ENCODE measurements at regions not wholly inside any gene's neighbourhood (a gene's known extent, or its start where the extent isn't known, plus 50 kb on each side); places are given as distances from the start of the nearest gene placed in this dataset.
"Not testable (repeated sequence)": the region's sequence is repeated elsewhere in the genome, so short reads cannot be mapped to it uniquely, and the experiment has no call there.

DNA sequence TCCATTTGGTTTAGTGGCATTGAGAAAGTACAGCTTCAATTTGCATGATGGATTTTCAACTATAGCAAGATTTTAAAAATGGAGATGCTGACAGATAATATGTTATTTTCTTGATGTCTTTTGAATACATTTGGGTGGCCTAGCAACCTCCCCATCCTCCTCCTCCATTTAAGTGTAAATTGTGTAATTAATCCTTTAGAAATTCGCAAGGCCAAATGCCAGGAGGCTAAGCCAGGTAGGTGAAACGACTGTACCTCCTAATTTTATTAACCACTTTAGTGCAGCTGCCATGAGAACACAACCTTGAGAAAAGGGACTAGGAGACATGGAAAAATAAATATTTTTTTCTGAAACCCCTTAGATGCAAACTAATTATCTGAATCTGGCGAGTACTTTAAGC lies 248.8 kb downstream of the MRPS30 start:
- DNase-seq (ENCODE audit: low read depth) = no peak

DNA sequence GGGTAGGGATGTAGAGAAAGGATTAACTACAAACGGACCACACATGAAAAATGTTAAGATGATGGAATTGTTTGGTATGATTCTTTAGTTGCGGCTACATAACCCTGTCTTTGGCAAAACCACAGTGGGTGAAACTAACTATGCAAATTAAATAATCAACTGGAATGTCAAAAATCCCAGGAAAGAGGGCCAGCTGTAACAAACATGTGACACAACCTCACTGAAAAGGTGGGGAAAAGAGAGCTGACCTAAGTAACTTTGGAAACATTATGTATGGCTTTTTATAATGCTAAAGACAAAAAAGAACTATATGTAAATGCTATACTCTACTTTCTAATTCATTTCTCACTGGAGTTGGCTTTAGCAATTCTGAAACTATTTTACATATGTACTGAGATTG lies 252.0 kb downstream of the MRPS30 start:
- DNase-seq (ENCODE audit: low read depth) = no peak

DNA sequence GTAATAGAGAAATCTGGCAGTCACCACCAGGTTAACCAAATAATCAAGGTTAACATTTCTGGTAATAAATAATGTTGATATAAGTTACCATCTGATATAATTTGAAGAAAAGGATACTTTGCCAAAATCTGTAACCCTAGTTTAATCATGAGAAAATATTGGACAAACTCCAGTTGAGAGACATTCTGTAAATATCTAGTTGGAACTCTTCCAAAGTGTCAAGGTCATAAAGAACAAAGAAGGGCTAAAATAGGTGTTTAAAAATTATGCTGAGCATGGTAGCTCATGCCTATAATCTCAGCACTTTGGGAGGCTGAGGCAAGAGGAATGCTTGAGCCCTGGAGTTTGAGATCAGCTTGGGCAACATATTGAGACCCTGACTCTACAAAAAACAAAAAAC lies 253.3 kb downstream of the MRPS30 start:
- no peak for DNase-seq (ENCODE audit: low read depth)

DNA sequence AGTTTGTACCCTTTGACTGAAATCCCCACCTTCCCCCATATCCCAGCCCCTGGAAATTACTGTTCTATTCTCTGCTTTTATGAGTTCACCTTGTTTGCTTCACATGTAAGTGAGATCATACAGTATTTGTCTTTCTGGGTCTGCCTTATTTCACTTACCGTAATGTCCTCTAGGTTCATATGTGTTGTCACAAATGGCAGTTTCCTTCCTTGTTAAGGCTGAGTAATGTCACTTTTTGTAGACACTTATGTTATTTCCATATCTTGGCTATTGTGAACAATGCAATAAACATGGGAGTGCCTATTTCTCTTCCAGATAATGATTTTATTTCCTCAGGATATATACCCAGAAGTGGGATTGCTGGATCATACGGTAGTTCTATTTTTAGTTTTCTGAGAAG lies 272.3 kb downstream of the MRPS30 start:
- DNase-seq (ENCODE audit: low read depth) = no peak

DNA sequence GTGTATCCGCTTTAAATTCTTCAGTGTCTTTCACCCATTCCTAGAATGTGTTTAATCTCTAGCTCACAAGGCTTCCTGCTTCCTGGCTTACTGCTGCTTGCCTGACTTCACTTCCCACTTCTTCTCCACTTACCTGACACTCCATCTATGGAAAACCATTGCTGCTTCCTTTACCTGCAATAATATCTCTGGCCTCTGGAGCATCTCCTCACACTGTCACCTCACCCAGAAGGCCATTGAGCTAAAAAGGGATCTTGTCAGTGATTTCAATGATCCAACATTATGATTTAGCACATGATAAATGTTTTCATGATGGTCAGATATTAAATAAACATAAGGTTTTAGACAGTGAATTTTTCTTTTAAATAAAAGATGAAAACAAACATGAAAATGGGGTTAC lies 281.1 kb downstream of the MRPS30 start:
- no peak for DNase-seq (ENCODE audit: low read depth)

DNA sequence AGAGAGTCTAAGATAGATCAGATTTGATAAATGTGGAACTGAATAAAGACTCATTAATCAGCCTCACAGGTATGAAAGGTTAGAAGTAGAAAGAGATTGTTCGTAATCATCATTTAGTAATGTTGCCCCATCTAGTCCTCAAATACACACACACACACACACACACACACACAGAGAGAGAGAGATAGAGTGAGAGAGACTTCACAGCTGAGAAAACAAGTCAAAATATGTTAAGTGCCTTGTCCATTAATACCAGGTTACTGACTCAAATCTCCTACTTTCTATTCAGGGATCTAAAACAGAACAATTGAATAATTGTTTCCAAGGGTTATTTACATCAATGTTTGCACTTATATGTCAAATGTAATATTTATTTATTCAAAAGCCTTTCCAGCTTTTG lies 284.6 kb downstream of the MRPS30 start:
- DNase-seq (ENCODE audit: low read depth) = no peak

DNA sequence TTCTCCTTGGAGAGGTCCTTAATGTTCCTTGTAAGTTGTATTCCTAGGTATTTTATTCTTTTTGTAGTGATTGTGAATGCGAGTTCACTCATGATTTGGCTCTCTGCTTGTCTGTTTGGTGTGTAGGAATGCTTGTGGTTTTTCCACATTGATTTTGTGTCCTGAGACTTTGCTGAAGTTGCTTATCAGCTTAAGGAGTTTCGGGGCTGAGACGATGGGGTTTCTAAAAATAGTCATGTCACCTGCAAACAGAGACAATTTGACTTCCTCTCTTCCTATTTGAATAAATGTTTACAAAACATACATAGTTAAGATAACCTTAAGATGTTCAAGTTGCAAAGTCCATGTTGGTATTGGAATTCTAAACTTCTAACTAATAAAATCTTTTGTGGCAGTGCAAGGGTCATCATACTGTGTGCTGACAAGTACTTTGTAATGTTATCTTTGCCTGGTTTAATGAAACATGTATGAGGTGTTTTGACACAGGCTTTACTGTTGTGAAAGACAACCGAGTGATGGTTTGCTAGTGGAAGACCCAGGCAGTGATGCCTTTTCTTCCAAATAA lies 286.2 kb downstream of the MRPS30 start:
- DNase-seq (ENCODE audit: low read depth) = no peak

DNA sequence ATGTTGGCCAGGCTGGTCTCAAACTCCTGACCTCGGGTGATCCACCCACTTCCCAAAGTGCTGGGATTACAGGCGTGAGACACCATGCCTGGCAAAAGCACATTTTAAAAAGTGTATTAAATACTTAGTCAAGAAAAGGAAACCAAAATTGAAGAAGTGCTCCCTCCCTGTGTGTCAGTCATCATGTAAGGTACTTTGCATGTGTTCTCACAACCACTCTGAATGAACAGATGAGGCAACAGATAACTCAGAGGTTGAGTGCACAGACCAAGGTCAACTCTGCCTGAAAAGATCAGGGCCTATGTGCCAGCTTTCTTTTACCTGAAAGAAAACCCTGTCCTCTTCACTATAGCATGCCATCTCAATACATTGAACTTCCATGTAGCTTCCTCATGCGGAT lies 289.7 kb downstream of the MRPS30 start:
- no peak for DNase-seq (ENCODE audit: low read depth)

DNA sequence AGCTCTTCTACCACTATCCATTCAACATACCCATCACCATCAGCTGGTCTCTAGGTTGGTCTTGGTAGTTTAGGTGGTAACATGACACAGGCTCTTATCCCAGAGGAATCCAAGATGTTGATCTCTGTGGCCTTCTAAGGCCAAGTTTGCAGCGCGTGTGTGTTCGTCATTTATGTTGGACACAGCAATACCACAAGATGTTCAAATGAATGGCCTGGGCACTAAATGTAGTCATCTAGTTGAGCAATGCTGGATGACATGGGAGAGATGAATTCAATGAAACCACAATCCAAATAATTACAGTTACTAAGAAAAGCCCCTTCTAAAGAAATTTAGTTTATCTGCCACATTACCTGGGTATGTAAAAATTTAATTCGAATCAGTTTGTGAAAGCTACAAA lies 292.4 kb downstream of the MRPS30 start:
- no peak for DNase-seq (ENCODE audit: low read depth)

DNA sequence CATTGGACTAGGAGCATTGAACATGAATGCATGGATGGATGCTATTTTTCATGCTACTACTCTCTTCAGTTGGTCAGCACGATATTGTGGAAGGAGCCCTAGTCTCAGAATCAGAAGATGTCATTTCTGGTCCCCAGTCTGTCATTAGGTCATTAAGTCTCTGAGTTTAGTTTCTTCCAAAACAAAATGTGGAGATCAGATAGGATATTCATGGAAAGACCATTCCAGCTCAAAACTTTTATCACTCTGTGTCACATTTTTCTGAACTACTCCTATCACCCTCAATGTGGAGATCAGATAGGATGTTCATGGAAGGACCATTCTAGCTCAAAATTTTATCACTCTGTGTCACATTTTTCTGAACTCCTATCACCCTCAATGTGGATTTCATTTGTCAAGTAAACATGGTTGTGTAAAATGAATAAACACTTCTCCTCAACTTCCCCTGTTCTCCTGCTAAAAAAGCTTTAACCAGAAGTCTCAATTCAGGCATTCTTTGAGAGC lies 296.8 kb downstream of the MRPS30 start:
- no peak for DNase-seq (ENCODE audit: low read depth)

DNA sequence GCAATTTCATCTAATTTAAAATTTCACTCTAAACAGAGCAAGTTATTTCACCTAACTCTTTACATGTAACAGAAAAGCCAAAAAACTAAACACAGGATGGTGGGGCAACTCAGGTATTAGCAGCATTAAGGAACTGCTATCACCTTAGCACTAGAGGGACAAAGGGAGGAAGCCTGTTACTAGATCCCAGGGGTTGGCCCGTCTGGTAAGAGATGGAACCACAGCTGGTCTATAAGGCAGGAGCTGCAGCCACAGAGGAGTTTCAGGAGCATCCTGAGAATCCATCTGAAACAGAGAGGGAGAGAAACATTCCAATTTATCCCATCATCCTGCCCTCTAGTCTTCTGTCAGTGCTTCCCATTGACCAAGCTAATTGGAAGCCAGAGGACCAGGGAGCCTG lies 300.3 kb downstream of the MRPS30 start:
- DNase-seq (ENCODE audit: low read depth) = no peak

DNA sequence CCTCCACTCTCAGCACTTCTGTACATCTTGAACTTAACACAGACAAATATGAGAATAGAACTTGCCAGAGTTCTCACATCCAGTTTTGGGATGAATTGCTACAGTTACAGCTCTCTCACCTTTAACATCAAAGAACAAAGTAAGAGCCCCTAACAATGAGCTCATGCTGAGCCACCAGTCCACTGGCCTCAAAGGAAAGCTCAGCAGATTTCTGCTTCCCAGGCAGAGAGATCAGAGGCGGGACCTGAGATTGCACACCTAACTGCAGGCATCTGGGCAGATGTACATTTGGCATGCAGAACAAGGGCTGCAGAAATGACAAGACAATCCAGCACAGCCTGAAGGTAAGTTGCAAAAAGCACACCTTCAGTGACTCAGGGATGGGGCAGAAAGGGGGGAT lies 300.9 kb downstream of the MRPS30 start:
- DNase-seq (ENCODE audit: low read depth) = no peak

DNA sequence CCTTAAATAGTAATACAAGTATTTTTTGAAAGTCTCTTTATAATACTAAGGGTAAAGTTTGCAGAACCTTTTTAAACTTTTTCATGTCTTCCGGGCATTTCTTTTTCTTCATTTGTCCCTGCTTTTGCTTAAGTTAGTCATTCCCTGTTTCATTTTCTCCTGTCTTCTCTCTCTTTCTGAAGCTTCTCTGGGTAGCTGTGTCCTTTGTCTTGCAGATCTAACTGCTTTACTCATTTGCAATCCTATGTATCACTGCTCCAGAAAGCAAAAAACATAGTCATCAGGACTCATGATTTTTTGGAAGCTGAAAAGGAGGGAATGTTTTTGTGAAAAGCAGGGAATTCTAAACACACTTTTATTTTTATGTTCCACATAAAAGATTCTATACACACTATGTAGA lies 301.7 kb downstream of the MRPS30 start:
- DNase-seq (ENCODE audit: low read depth) = no peak

DNA sequence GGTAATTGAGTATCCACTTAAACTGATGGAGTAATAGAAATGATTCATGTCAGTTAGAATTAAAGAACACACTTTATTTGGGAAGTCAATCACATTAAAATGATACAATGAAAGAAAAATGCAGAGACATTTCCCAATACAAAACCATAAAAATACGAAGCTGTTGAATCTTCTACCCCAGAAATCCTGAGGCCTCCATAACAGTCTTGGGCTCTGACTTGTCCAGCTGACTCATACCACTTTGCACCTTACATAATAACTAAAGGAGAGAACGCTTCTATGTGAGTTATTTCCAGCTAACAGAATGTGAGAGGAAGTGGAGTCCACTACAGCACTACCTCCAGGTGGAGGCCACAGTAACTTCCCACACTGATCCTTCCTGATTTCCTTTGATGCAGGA lies 305.0 kb downstream of the MRPS30 start:
- DNase-seq (ENCODE audit: low read depth) = peak; percentile 3

DNA sequence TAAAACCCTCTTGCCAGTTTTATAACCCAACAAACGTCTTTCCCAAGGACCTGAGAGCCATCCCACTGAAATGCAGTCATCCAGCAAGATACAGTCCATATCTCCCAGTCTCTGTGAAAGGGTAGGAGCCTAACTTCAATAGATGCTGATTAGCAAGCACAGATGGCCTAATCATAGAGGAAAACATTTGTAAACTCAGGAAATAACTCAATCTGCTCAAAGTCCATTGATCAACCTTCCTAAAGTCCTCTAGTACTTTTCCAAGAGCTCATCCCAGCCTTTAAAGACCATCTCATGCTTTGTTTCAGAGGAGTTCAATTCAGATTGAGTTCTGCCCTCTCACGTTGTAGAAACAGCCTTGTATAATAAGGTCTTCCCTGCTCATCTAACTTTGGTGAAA lies 324.2 kb downstream of the MRPS30 start:
- DNase-seq (ENCODE audit: low read depth) = no peak

DNA sequence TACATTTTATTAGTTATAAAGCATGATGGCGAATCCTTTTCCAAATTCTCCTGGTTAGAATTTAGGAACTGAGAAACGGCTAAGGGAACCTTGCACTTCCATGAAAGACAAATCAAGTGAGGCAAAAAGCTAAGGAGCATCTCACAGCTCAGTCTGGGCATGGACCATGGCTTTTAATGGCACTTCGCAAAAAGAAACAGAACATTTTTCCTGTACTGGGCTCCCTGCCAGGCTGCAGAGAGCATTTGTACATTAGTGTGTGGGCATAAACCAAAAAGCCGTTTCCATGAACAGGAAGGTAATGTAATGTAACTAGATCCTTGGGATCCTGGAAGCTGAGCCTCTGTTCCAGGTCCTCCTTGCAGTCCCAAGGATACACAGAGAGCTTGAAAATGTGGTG lies 354.2 kb downstream of the MRPS30 start:
- no peak for DNase-seq (ENCODE audit: low read depth)

DNA sequence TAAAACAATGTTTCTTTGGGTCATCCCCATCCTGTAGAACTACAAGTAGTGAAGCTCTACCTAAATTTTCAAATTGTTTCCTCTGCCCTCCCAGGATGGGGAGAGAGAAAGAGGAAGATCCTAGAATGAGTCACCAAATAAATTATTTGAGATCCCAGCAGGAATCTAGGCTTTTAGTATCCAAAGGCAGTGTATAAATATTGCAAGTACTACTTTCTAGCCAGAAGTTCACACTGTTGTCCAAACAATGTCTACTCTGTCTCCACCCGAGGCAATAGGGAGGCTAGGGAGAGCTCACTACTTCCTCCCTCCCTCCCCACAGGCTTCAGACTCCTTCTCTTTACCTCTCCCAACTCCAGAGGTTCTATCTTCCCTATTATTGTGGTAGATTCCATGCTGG lies 362.8 kb downstream of the MRPS30 start:
- DNase-seq (ENCODE audit: low read depth) = no peak

DNA sequence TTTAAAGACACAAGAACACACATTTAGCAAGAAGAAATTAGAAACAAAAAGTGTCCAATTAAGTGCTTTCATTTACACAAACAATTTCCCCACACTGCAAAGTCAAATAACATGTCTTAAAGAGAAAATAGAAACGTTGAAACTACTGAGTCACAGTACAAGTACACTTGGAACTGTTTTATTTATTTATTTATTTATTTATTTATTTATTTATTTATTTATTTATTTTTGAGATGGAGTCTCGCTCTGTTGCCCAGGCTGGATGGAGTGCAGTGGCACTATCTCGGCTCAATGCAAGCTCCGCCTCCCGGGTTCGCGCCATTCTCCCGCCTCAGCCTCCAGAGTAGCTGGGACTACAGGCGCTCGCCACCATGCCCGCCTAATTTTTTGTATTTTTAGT lies 363.9 kb downstream of the MRPS30 start:
- not testable (repeated sequence) for DNase-seq (ENCODE audit: low read depth)

DNA sequence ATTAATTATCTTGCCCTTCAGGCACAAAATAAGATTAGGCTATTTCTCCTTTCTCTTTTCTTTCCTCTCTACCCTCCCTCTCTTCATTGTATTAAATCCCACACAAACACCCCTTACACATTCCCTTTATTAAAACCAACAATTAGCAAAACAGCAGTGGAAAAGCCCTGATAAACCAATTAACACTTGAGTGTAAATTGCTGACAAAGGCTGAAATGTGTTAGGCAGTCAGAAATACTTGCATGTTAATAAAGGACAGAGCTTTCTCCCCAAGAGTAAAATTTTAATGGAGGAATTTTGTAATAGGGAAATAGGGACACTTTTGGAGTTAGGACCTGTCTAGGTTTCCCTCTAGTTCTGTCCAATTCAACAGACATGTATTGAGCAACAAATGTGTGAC lies 370.9 kb downstream of the MRPS30 start:
- DNase-seq (ENCODE audit: low read depth) = no peak

DNA sequence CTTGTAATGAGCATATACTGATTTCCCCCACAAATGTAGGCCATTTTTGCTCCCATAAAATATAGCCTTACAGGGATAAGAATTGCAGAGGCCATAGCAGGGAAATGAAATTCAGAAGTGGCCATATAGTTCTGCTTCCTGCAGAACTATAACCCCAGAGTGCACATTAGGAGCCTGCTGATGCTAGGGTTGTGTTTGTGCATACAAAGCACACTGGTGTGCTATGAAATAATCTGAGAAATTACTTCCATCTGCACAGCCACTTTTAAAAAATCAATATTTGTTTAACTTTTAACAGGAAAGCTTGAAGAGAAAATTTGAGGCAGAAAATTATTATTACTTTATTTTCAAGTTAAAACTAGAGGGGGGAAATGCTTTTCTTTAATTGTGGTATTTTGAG lies 380.3 kb downstream of the MRPS30 start:
- no peak for DNase-seq (ENCODE audit: low read depth)

DNA sequence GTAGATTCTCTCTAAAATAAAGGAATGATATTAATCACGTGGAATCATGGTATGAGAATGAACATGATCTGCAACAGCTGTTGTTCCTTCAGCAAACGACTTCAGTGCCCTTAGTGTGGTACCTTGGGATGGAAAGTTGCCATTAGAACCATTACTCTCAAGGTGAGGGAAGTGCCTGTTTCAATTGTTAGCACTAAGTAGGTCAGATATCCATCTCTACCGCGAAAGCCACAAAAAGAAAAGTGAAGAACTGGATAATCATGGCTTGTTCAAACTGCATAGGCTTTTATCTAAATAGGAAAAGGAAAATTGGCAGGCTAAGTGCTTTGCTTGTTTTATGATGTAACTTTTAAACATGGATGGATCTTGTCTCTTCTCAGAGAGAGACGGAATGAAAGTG lies 380.7 kb downstream of the MRPS30 start:
- DNase-seq (ENCODE audit: low read depth) = no peak

DNA sequence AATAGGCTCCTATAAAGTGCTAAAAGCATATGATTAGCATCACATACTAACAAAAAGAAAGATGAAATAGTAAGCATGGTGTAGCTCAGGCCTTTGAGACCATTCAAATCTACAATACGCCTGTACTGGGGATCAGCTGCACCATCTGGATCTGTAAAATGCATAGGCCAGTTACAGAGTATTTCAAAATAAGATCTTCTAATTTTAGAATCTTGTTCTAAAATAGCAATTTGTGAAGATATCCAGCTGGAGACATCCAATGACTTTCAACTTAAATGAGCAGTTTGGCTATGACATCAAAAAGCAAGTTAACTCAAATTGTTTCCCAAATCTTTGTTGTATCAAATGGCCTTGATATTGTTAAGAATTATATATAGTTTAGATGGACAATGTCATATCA lies 386.3 kb downstream of the MRPS30 start:
- no peak for DNase-seq (ENCODE audit: low read depth)
